Osteoblast (primary cell): ENCODE measurements at regions not wholly inside any gene's neighbourhood (a gene's known extent, or its start where the extent isn't known, plus 50 kb on each side); places are given as distances from the start of the nearest gene placed in this dataset.
A peak's percentile ranks its signal among the peaks of the same experiment; 100 is the strongest.

Source experiments
- DNase-seq: peaks from one replicate; pipeline ENCODE4 v3.0.0; 2011; ENCODE audit warnings: low spot score, mixed read lengths; ENCODE audit not compliant: insufficient read length; ENCODE audit errors: missing footprints
- H2AFZ ChIP-seq: 2 replicates; pipeline ENCODE4 v1.6.0; 2011; ENCODE audit warnings: mild to moderate bottlenecking, low read length
- H3K27ac ChIP-seq: 2 replicates; pipeline ENCODE4 v1.5.1; 2011; ENCODE audit warnings: mild to moderate bottlenecking, low read depth, low read length, moderate library complexity
- H3K27me3 ChIP-seq: 2 replicates; pipeline ENCODE4 v1.6.0; 2012; ENCODE audit warnings: mild to moderate bottlenecking, control low read depth, inconsistent platforms, low read length, moderate library complexity; ENCODE audit not compliant: insufficient read depth
- H3K36me3 ChIP-seq: 2 replicates; pipeline ENCODE4 v1.5.1; 2011; ENCODE audit warnings: mild to moderate bottlenecking, low read length, control low read depth, moderate library complexity; ENCODE audit not compliant: insufficient read depth
- H3K4me1 ChIP-seq: 2 replicates; pipeline ENCODE4 v1.5.1; 2011; ENCODE audit warnings: mild to moderate bottlenecking, low read length, control low read depth, moderate library complexity; ENCODE audit not compliant: insufficient read depth
- H3K4me2 ChIP-seq: 2 replicates; pipeline ENCODE4 v1.6.0; 2011; ENCODE audit warnings: mild to moderate bottlenecking, low read length; ENCODE audit not compliant: insufficient read depth
- H3K4me3 ChIP-seq: fragments of 200-600 bp; sonication (generic); 3 replicates; pipeline ENCODE4 v1.5.1; 2012; ENCODE audit warnings: mild to moderate bottlenecking, low read length, inconsistent platforms; ENCODE audit not compliant: insufficient read depth
- H3K79me2 ChIP-seq: 2 replicates; pipeline ENCODE4 v1.6.0; 2012; ENCODE audit warnings: mild to moderate bottlenecking, low read length, control low read depth, inconsistent platforms; ENCODE audit not compliant: insufficient read depth
- H3K9me3 ChIP-seq: 2 replicates; pipeline ENCODE4 v1.5.1; 2011; ENCODE audit warnings: low read depth, low read length, control low read depth
- H4K20me1 ChIP-seq: 2 replicates; pipeline ENCODE4 v1.6.0; 2012; ENCODE audit warnings: mild to moderate bottlenecking, low read length, control low read depth; ENCODE audit not compliant: insufficient read depth
- TF ChIP-seq, protein P1 (sequence below): IDR thresholded peaks from 2 replicates; pipeline ENCODE4 v1.5.1; 2011; ENCODE audit warnings: mild to moderate bottlenecking, low read depth, low read length, moderate library complexity; ENCODE audit errors: extremely low read depth

DNA sequence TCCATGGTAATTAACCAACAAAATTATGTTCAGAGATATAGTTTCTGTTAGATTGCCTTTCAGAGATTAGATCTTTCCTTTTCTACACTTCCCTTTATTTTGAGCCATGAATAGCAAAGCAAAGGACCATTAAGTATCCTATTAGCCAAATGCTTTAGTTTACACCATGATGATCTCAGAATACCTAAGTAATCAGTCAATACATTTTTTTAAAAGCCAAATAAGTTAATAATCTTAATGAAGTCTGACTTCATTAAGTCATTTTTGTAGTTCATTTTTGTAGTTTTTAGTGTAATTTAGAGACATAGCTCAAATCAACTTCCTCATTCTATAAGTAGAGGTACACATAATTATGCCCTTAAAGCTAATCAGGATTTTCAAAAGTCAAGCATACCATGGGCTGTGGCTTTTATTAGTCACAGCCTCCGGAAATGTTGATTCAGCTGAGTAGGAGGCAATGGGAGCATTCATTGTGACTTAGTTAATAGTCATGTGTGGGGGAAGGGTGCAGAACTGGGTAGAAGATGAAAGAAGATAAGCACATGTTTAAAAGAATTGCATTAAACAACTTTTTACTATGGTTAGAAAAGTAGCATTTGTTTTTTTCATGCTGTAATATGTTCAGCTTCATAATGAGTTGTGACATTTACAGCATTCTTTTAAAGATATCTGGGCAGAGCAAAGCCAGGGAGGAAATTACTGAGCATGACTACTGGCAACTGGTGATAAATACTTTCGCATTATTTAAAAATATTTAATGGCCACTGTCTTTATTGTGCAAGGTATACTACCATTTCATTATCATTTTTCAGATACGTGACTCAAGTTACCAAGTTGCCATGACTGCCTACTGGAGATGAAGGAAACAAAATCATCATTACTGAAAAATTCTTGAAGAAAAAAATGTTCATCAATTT, 57.3 kb upstream of the CCDC71L start:
- H3K27ac ChIP-seq: peak overlapping the region; percentile 97
- no peaks in the 10 kb centered on the region for H3K27me3 ChIP-seq
- no peaks in the 10 kb centered on the region for H3K9me3 ChIP-seq
- no peaks in the 10 kb centered on the region for H3K79me2 ChIP-seq
- DNase-seq: peak; percentile 85
- H2AFZ ChIP-seq: no peak overlapping the region
- no peak overlapping the region for H3K4me3 ChIP-seq
- H3K4me1 ChIP-seq: peaks cover 31% of the 10 kb centered on the region
- no peaks in the 10 kb centered on the region for H3K36me3 ChIP-seq
- peak overlapping the region; percentile 47 for H3K4me2 ChIP-seq
- H4K20me1 ChIP-seq: no peaks in the 10 kb centered on the region
- TF ChIP-seq, protein P1, sequence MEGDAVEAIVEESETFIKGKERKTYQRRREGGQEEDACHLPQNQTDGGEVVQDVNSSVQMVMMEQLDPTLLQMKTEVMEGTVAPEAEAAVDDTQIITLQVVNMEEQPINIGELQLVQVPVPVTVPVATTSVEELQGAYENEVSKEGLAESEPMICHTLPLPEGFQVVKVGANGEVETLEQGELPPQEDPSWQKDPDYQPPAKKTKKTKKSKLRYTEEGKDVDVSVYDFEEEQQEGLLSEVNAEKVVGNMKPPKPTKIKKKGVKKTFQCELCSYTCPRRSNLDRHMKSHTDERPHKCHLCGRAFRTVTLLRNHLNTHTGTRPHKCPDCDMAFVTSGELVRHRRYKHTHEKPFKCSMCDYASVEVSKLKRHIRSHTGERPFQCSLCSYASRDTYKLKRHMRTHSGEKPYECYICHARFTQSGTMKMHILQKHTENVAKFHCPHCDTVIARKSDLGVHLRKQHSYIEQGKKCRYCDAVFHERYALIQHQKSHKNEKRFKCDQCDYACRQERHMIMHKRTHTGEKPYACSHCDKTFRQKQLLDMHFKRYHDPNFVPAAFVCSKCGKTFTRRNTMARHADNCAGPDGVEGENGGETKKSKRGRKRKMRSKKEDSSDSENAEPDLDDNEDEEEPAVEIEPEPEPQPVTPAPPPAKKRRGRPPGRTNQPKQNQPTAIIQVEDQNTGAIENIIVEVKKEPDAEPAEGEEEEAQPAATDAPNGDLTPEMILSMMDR: no peak

DNA sequence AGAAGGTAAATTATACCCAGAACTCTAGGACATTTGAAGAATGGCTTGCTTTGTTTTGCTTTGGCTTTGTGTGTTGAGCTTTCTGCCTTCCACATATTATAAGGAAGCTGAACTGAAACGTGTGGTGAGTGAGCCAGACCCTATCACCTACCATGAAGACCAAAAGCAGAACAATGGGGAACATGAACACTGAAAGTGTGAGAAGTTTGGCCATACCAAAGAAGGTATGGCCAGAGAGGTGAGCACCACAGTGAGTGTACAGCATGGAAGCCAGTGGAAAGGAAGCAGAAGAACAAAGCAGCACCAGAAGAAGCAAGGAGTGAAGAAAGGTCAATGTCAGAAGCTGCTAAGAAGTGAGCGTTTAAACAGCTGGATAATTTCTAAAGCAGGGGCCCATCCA, 59.7 kb upstream of the CCDC71L start:
- TF ChIP-seq, protein P1: no peak
- Histone ChIP-seq H3K27me3 (no peaks in the 10 kb centered on the region), H3K9me3 (no peaks in the 10 kb centered on the region), H3K4me1 (peaks cover 31% of the 10 kb centered on the region), H2AFZ (peak overlapping the region; percentile 6), H3K4me3 (no peak overlapping the region), H3K4me2 (no peak overlapping the region), H3K79me2 (no peaks in the 10 kb centered on the region), H3K36me3 (no peaks in the 10 kb centered on the region), H3K27ac (no peak overlapping the region), H4K20me1 (no peaks in the 10 kb centered on the region)
- no peak for DNase-seq

DNA sequence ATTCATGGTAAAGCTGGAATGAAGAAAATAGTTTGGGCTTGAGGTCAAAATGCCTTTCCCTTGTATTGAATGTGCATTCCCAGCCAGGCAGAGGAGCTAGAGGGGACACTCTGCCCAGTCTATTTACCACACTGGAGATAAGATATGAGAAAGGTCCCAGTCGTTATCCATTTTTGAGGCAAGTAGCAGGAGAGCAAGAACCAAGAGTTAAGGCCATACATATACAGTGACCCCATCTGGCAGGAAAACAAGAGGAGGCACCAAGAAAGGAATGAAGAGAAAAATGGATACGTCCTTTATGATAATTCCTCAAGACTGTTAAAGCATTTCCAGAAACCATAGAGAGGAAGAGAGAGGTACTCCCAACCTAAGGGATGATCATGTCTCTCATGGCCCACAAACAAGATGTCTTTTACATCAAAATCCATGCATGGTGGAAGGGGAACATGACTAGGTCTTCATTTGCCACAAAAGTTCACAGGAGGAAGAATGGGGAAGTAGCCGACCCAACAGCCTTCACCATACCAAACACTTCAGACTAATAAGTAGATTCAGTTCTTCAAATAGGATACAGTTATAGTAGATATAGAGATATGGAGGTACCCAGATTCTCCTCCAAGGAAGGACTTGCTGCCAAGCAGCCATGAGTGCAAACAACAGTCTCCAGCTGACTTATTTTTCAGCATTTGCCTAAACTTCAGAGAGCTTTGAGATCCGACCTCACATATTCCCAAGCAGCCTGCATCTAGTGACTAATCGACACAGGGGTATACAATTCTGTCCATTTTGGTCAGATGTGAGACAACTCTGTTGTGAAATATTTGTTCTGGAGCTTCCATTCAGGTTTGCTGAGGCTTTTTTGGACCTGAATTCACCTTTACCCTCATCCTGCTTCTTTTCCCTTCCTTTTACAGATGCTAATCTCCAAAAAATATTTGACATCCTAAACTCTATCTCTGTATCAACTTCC, 61.1 kb upstream of the CCDC71L start:
- peaks cover 31% of the 10 kb centered on the region for H3K4me1 ChIP-seq
- H3K4me3 ChIP-seq: no peak overlapping the region
- TF ChIP-seq, protein P1: no peak
- H3K27ac ChIP-seq: no peak overlapping the region
- H3K9me3 ChIP-seq: no peaks in the 10 kb centered on the region
- H3K4me2 ChIP-seq: no peak overlapping the region
- peak overlapping the region; percentile 23 for H2AFZ ChIP-seq
- H3K27me3 ChIP-seq: no peaks in the 10 kb centered on the region
- no peaks in the 10 kb centered on the region for H3K79me2 ChIP-seq
- H3K36me3 ChIP-seq: no peaks in the 10 kb centered on the region
- H4K20me1 ChIP-seq: no peaks in the 10 kb centered on the region
- no peak for DNase-seq
